Panc1 (cell line): ENCODE measurements at regions not wholly inside any gene's neighbourhood (a gene's known extent, or its start where the extent isn't known, plus 50 kb on each side); places are given as distances from the start of the nearest gene placed in this dataset.

Source experiments
- ATAC-seq: fragments of 200-7000 bp; cut with Tn5 transposase; 2 replicates; pipeline ENCODE4 v1.9.1; 2020; ENCODE audit warnings: mild to moderate bottlenecking, moderate library complexity
- BruUV-seq: library from RNA; stranded (reverse); fragments of 400-500 nt; replicated peaks from 2 replicates; lab custom pipeline; 2021; lab: Mats Ljungman, UMichigan
- CTCF ChIA-PET: fragments of 300-600 bp; sonication (Branson Sonifier 250); formaldehyde crosslinking; loops from one replicate; lab custom pipeline; 2022; ENCODE audit warnings: antibody characterized with exemption; lab: Charles Lee
- POLR2A ChIA-PET: fragments of 300-600 bp; sonication (Branson Sonifier 250); formaldehyde crosslinking; loops from one replicate; lab custom pipeline; 2022; ENCODE audit warnings: antibody characterized with exemption; lab: Charles Lee
- DNase-seq: peaks from one replicate; pipeline ENCODE4 v3.0.0-alpha.2; 2010; ENCODE audit warnings: low read depth, low spot score
- H3K27ac ChIP-seq: 2 replicates; pipeline ENCODE4 v1.5.1; 2011; ENCODE audit warnings: mild to moderate bottlenecking, low read length, inconsistent platforms
- H3K27me3 ChIP-seq: fragments of 200-500 bp; sonication (Bioruptor generic); 2 replicates; pipeline ENCODE4 v1.6.0; 2014; ENCODE audit warnings: low read length, inconsistent platforms; ENCODE audit not compliant: control insufficient read depth, insufficient read depth
- H3K36me3 ChIP-seq: fragments of 200-500 bp; sonication (Bioruptor generic); 2 replicates; pipeline ENCODE4 v1.5.1; 2014; ENCODE audit warnings: inconsistent platforms, mild to moderate bottlenecking, low read length, moderate library complexity; ENCODE audit not compliant: control insufficient read depth, insufficient read depth
- H3K4me1 ChIP-seq: 2 replicates; pipeline ENCODE4 v1.5.1; 2011; ENCODE audit warnings: inconsistent platforms, mild to moderate bottlenecking, low read length, moderate library complexity; ENCODE audit not compliant: control insufficient read depth, insufficient read depth
- H3K4me3 ChIP-seq, 2 experiments: 2 replicates each; pipeline ENCODE4 v1.5.1; 2011 to 2012; ENCODE audit warnings: low read depth in 2 of 2, low read length in 2 of 2, mild to moderate bottlenecking in 2 of 2, inconsistent platforms in 1 of 2, moderate library complexity in 1 of 2
- H3K9me3 ChIP-seq: fragments of 200-500 bp; sonication (Bioruptor generic); 2 replicates; pipeline ENCODE4 v1.5.1; 2014; ENCODE audit warnings: low read depth, mild to moderate bottlenecking, inconsistent platforms, low read length, moderate library complexity; ENCODE audit not compliant: control insufficient read depth, insufficient read depth
- CTCF ChIP-seq: fragments of 450-650 bp; IDR thresholded peaks from 2 replicates; pipeline ENCODE4 v1.5.1; 2017; ENCODE audit warnings: mild to moderate bottlenecking
- POLR2AphosphoS5 ChIP-seq: IDR thresholded peaks from 2 replicates; pipeline ENCODE4 v1.6.1; 2012; ENCODE audit warnings: mild to moderate bottlenecking, low read depth, low read length, moderate library complexity
- SIN3A ChIP-seq: IDR thresholded peaks from 2 replicates; pipeline ENCODE4 v1.6.1; 2012; ENCODE audit warnings: low read depth, mild to moderate bottlenecking, low read length, moderate library complexity, borderline replicate concordance; ENCODE audit not compliant: insufficient read depth
- TCF7L2 ChIP-seq: IDR thresholded peaks from 2 replicates; pipeline ENCODE4 v1.6.1; 2011; ENCODE audit warnings: mild to moderate bottlenecking, low read depth, low read length, inconsistent platforms
- in situ Hi-C: cut with HindIII; loops from 2 replicates; pipeline ENCODE4 v1.10.0; 2016; ENCODE audit warnings: low sequenced_read_pairs, low pct_unique_long_range_greater_than_20kb
- intact Hi-C: fragments of 100-400 bp; cut with micrococcal nuclease; formaldehyde crosslinking; loops from one replicate; pipeline ENCODE4 v1.10.0; 2022; ENCODE audit not compliant: unreplicated experiment
- TF ChIP-seq, protein P1 (sequence below), 2 experiments: IDR thresholded peaks; 2 replicates each; pipeline ENCODE4 v1.6.1; 2011 to 2012; ENCODE audit warnings: low read depth in 2 of 2, control low read depth in 1 of 2, low read length in 1 of 2, mild to moderate bottlenecking in 1 of 2, moderate library complexity in 1 of 2; ENCODE audit not compliant: insufficient read depth in 1 of 2

DNA sequence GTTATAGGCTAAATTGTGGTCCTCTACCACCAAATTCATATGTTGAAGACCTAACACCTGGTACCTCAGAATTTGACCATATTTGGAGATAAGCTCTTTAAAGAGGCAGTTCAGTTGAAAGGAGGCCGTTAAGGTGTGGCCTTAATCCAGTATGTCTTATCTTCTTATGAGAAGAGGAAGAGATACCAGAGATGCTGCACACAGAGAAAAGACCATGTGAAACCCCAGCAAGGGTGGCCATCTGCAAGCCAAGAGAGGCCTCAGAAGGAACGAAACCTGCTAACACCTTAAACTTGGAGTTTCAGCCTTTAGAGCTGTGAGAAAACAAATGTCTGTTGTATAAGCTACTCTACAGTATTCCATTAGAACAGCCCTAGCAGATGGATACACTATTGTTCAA, 528.1 kb upstream of the DCC start:
- DNase-seq (no peak), ATAC-seq (no peak)
- no TSS peak for BruUV-seq
- intact Hi-C loops (no loop called here), in situ Hi-C loops (no loop called here)
- Histone ChIP-seq H3K4me1 (no peaks in the 10 kb centered on the region), H3K4me3 (no peak overlapping the region), H3K27ac (no peak overlapping the region), H3K36me3 (no peaks in the 10 kb centered on the region), H3K27me3 (no peaks in the 10 kb centered on the region), H3K9me3 (no peaks in the 10 kb centered on the region)
- POLR2A ChIA-PET, result no interaction called here
- CTCF ChIA-PET, result no interaction called here
- TF ChIP-seq TCF7L2 (no peak), SIN3A (no peak), POLR2AphosphoS5 (no peak), CTCF (no peak)
- TF ChIP-seq, protein P1, sequence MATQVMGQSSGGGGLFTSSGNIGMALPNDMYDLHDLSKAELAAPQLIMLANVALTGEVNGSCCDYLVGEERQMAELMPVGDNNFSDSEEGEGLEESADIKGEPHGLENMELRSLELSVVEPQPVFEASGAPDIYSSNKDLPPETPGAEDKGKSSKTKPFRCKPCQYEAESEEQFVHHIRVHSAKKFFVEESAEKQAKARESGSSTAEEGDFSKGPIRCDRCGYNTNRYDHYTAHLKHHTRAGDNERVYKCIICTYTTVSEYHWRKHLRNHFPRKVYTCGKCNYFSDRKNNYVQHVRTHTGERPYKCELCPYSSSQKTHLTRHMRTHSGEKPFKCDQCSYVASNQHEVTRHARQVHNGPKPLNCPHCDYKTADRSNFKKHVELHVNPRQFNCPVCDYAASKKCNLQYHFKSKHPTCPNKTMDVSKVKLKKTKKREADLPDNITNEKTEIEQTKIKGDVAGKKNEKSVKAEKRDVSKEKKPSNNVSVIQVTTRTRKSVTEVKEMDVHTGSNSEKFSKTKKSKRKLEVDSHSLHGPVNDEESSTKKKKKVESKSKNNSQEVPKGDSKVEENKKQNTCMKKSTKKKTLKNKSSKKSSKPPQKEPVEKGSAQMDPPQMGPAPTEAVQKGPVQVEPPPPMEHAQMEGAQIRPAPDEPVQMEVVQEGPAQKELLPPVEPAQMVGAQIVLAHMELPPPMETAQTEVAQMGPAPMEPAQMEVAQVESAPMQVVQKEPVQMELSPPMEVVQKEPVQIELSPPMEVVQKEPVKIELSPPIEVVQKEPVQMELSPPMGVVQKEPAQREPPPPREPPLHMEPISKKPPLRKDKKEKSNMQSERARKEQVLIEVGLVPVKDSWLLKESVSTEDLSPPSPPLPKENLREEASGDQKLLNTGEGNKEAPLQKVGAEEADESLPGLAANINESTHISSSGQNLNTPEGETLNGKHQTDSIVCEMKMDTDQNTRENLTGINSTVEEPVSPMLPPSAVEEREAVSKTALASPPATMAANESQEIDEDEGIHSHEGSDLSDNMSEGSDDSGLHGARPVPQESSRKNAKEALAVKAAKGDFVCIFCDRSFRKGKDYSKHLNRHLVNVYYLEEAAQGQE (IDR thresholded peaks at IDR 0.05; ENCODE audit: insufficient read depth in 1 of 2, low read depth in 2 of 2, low read length in 1 of 2), result no peak

- ChIA-PET CTCF (no interaction called here), POLR2A (no interaction called here)
Measured at GRCh38 chr18:51813740-51814139, 526.3 kb upstream of the DCC start.

More at GRCh38 chr18:51813740-51814139, 526.3 kb upstream of the DCC start:
- DNase-seq, result no peak
- no peak for ATAC-seq
- H3K27me3 ChIP-seq, result no peaks in the 10 kb centered on the region
- H3K4me1 ChIP-seq, result no peaks in the 10 kb centered on the region
- H3K4me3 ChIP-seq, result no peak overlapping the region
- no peaks in the 10 kb centered on the region for H3K9me3 ChIP-seq
- BruUV-seq, result no TSS peak
- no peaks in the 10 kb centered on the region for H3K36me3 ChIP-seq
- intact Hi-C loops (no loop called here), in situ Hi-C loops (no loop called here)
- H3K27ac ChIP-seq, result no peak overlapping the region
- TF ChIP-seq TCF7L2 (no peak), CTCF (no peak), POLR2AphosphoS5 (no peak), SIN3A (no peak)
- TF ChIP-seq, protein P1 (IDR thresholded peaks at IDR 0.05; ENCODE audit: insufficient read depth in 1 of 2, low read depth in 2 of 2, low read length in 1 of 2), result no peak
